CD14-positive monocyte (primary cell): ENCODE measurements at regions not wholly inside any gene's neighbourhood (a gene's known extent, or its start where the extent isn't known, plus 50 kb on each side); places are given as distances from the start of the nearest gene placed in this dataset.

ENCODE experiments used
- DNase-seq, 3 donors: peaks; one replicate each; pipeline ENCODE4 v3.0.0-alpha.2; 2011 to 2022
- H2AFZ ChIP-seq: 2 replicates; pipeline ENCODE4 v1.6.0; 2012; ENCODE audit warnings: mild to moderate bottlenecking, low read depth, low read length, inconsistent platforms; ENCODE audit not compliant: insufficient read depth, poor library complexity, severe bottlenecking
- H3K27ac ChIP-seq, 2 donors: 1 replicate in 1 of 2; 2 replicates in 1 of 2; pipeline ENCODE4 v1.5.1; 2012 to 2013; ENCODE audit warnings: low read length in 2 of 2, control low read depth in 1 of 2, inconsistent platforms in 1 of 2, low read depth in 1 of 2, mild to moderate bottlenecking in 1 of 2
- H3K27me3 ChIP-seq, 2 donors: one replicate each; pipeline versions ENCODE4 v1.6.0 to v1.6.1; 2011 to 2013; ENCODE audit warnings: low read length in 2 of 2; ENCODE audit not compliant: control insufficient read depth in 2 of 2, insufficient read depth in 2 of 2
- H3K36me3 ChIP-seq, 2 donors: replicated peaks in 1 of 2; 1 replicate in 1 of 2; 2 replicates in 1 of 2; pipeline versions ENCODE4 v1.5.1 to v1.6.1; 2012 to 2013; ENCODE audit warnings: low read length in 2 of 2, control low read depth in 1 of 2, inconsistent platforms in 1 of 2, mild to moderate bottlenecking in 1 of 2; ENCODE audit not compliant: insufficient read depth in 2 of 2, control insufficient read depth in 1 of 2
- H3K4me1 ChIP-seq, 2 donors: 1 replicate in 1 of 2; 2 replicates in 1 of 2; pipeline versions ENCODE4 v1.5.1 to v1.6.1; 2012 to 2013; ENCODE audit warnings: low read length in 2 of 2, control low read depth in 1 of 2, inconsistent platforms in 1 of 2, mild to moderate bottlenecking in 1 of 2, moderate library complexity in 1 of 2; ENCODE audit not compliant: insufficient read depth in 2 of 2, control insufficient read depth in 1 of 2
- H3K4me2 ChIP-seq: replicated peaks from 2 replicates; pipeline ENCODE3; 2012; ENCODE audit warnings: low read length, moderate library complexity, mild to moderate bottlenecking; ENCODE audit not compliant: poor library complexity, severe bottlenecking; ENCODE audit errors: extremely low read depth
- H3K4me3 ChIP-seq, 3 experiments: fragments of 200-600 bp in 1 of 3; sonication (generic) in 1 of 3; replicated peaks in 1 of 3; 1 replicate in 2 of 3; 2 replicates in 1 of 3; pipeline ENCODE4 v1.5.1; 2011 to 2013; ENCODE audit warnings: low read length in 3 of 3, mild to moderate bottlenecking in 3 of 3, control low read depth in 2 of 3, low read depth in 2 of 3, inconsistent platforms in 1 of 3, moderate library complexity in 1 of 3
- H3K79me2 ChIP-seq: 2 replicates; pipeline ENCODE4 v1.6.0; 2012; ENCODE audit warnings: mild to moderate bottlenecking, control low read depth, inconsistent platforms, low read length, moderate library complexity; ENCODE audit not compliant: insufficient read depth
- H3K9ac ChIP-seq: 2 replicates; pipeline ENCODE4 v1.6.0; 2017; ENCODE audit warnings: low read length, mild to moderate bottlenecking; ENCODE audit not compliant: insufficient read depth, poor library complexity, severe bottlenecking
- H3K9me3 ChIP-seq, 2 donors: replicated peaks in 1 of 2; 1 replicate in 1 of 2; 2 replicates in 1 of 2; pipeline versions ENCODE4 v1.5.1 to v1.6.1; 2012 to 2013; ENCODE audit warnings: low read length in 2 of 2, control low read depth in 1 of 2; ENCODE audit not compliant: control insufficient read depth in 1 of 2, insufficient read depth in 1 of 2
- H4K20me1 ChIP-seq: 2 replicates; pipeline ENCODE4 v1.6.0; 2012; ENCODE audit warnings: mild to moderate bottlenecking, low read length, control low read depth, moderate library complexity; ENCODE audit not compliant: insufficient read depth
- H3K27ac Mint-ChIP-seq, 7 donors: one replicate each; pipeline ENCODE4 v1.8.0; 2020; ENCODE audit warnings: mild to moderate bottlenecking in 7 of 7, mixed read lengths in 7 of 7, moderate library complexity in 6 of 7, inconsistent platforms in 2 of 7
- H3K27me3 Mint-ChIP-seq, 3 donors: one replicate each; pipeline ENCODE4 v1.8.0; 2021 to 2022; ENCODE audit warnings: low read depth in 3 of 3, mild to moderate bottlenecking in 3 of 3, mixed read lengths in 3 of 3, moderate library complexity in 3 of 3, inconsistent platforms in 1 of 3
- H3K36me3 Mint-ChIP-seq, 2 donors: one replicate each; pipeline ENCODE4 v1.8.0; 2020; ENCODE audit warnings: mixed read lengths in 2 of 2, inconsistent platforms in 1 of 2, mild to moderate bottlenecking in 1 of 2
- H3K4me1 Mint-ChIP-seq: one replicate; pipeline ENCODE4 v1.8.0; 2020; ENCODE audit warnings: mild to moderate bottlenecking, mixed read lengths
- H3K4me3 Mint-ChIP-seq, 2 donors: one replicate each; pipeline ENCODE4 v1.8.0; 2020; ENCODE audit warnings: mild to moderate bottlenecking in 2 of 2, mixed read lengths in 2 of 2, moderate library complexity in 1 of 2
- H3K9me3 Mint-ChIP-seq, 7 donors: one replicate each; pipeline ENCODE4 v1.8.0; 2020 to 2022; ENCODE audit warnings: mixed read lengths in 7 of 7, mild to moderate bottlenecking in 6 of 7, moderate library complexity in 6 of 7, inconsistent platforms in 2 of 7
- CTCF ChIP-seq: fragments of 200-600 bp; IDR thresholded peaks from one replicate; pipeline ENCODE4 v1.8.0; 2022; ENCODE audit warnings: antibody characterized with exemption, mild to moderate bottlenecking
- WGBS: methylation state at CpG from one replicate; pipeline ENCODE4 v1.1.5; 2013; ENCODE audit warnings: missing lambda C conversion rate; ENCODE audit not compliant: insufficient coverage; 5-methylcytosine and 5-hydroxymethylcytosine counted together
- intact Hi-C, 2 donors: fragments of 100-400 bp; cut with micrococcal nuclease; formaldehyde crosslinking; loops; one replicate each; pipeline versions ENCODE4 v1.15.0 to v1.15.1; 2023

DNA sequence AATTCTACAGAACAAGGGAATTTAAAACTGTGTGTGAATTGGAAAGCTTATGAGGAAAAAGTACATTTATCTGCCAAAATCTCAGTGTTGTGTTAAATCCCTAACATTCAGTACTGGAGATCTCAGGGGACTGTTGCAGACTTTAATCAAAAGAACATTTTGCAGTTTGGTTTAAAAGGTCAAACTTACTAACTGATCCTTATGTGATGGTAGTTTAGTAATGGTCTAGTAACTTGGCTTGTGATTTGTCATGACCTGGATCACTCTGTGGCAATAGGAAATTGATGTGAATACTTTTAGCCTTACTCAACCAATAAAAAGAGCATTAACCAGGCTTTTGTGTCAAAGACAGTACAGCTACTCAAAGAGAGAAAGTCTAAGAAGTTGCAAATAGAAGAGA lies 862.1 kb upstream of the MIR17HG start:
- Histone ChIP-seq H3K4me1 (no peaks in the 10 kb centered on the region), H2AFZ (no peak overlapping the region), H3K79me2 (no peaks in the 10 kb centered on the region), H3K4me3 (no peak overlapping the region), H4K20me1 (no peaks in the 10 kb centered on the region), H3K36me3 (no peaks in the 10 kb centered on the region), H3K9me3 (peaks cover 0 to 15% of the 10 kb centered on the region in 2 donors), H3K27me3 (no peaks in the 10 kb centered on the region), H3K9ac (no peak overlapping the region), H3K27ac (no peak overlapping the region), H3K4me2 (no peak overlapping the region)
- Mint-ChIP-seq H3K27me3 (no peaks in the 10 kb centered on the region), H3K4me1 (no peaks in the 10 kb centered on the region), H3K27ac (no peak overlapping the region), H3K36me3 (no peaks in the 10 kb centered on the region), H3K4me3 (no peak overlapping the region), H3K9me3 (peaks cover 0 to 13% (median 2%) of the 10 kb centered on the region in 7 donors)
- intact Hi-C loops, result no loop called here
- TF ChIP-seq CTCF, result no peak
- DNase-seq, result no peak

DNA sequence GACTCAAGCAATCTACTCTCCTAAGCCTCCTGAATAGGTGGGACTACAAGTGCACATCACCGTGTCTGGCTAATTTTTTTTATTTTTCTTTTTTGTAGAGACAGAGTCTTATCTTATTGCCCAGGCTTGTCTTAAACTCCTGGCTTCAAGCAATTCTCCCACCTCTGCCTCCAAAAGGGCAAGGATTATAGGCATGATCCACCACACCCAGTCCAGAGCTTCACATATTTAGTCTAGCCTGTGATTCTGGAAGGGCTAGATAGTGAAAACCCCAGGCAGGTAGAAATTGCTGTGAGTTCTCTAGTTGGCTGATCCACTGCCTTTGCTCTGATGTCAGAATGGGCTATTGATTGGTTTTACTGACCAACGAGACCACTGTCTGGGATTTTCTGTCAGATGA lies 854.6 kb upstream of the MIR17HG start:
- H3K9ac ChIP-seq, result no peak overlapping the region
- no peak overlapping the region for H3K4me2 ChIP-seq
- Mint-ChIP-seq H3K36me3 (no peaks in the 10 kb centered on the region), H3K4me1 (no peaks in the 10 kb centered on the region), H3K4me3 (no peak overlapping the region), H3K27me3 (peaks cover 0 to 2% (median 0%) of the 10 kb centered on the region in 3 donors), H3K27ac (no peak overlapping the region), H3K9me3 (peaks cover 8 to 34% (median 21%) of the 10 kb centered on the region in 7 donors)
- H3K4me1 ChIP-seq, result no peaks in the 10 kb centered on the region
- H3K27ac ChIP-seq, result no peak overlapping the region
- H3K9me3 ChIP-seq, result peaks cover 15 to 28% of the 10 kb centered on the region in 2 donors
- no peaks in the 10 kb centered on the region for H4K20me1 ChIP-seq
- no peaks in the 10 kb centered on the region for H3K36me3 ChIP-seq
- DNase-seq, result no peak
- TF ChIP-seq CTCF, result no peak
- H3K4me3 ChIP-seq, result no peak overlapping the region
- 63% methylated on average over 1 of the region's 2 CpGs for WGBS
- intact Hi-C loops, result no loop called here
- H2AFZ ChIP-seq, result no peak overlapping the region
- H3K79me2 ChIP-seq, result no peaks in the 10 kb centered on the region
- no peaks in the 10 kb centered on the region for H3K27me3 ChIP-seq
